IMR-90 (cell line): ENCODE measurements at regions not wholly inside any gene's neighbourhood (a gene's known extent, or its start where the extent isn't known, plus 50 kb on each side); places are given as distances from the start of the nearest gene placed in this dataset.

Experiments
- ATAC-seq: fragments of 200-7000 bp; cut with Tn5 transposase; 2 replicates; pipeline ENCODE4 v1.9.1; 2020; ENCODE audit warnings: low read depth, mild to moderate bottlenecking, moderate library complexity
- BruUV-seq: library from RNA; stranded (reverse); fragments of 400-500 nt; replicated peaks from 2 replicates; lab custom pipeline; 2021; lab: Mats Ljungman, UMichigan
- CTCF ChIA-PET: fragments of 300-600 bp; formaldehyde crosslinking; extraction: SDS; loops from one replicate; lab custom pipeline; 2021; ENCODE audit warnings: antibody characterized with exemption; lab: Yijun Ruan, JAX
- POLR2A ChIA-PET: fragments of 300-600 bp; sonication (Branson Sonifier 250); formaldehyde crosslinking; loops from one replicate; lab custom pipeline; 2022; ENCODE audit warnings: antibody characterized with exemption; ENCODE audit not compliant: unreplicated experiment; lab: Charles Lee
- DNase-seq: peaks from one replicate; pipeline ENCODE4 v3.0.0; 2013
- H2AFZ ChIP-seq: replicated peaks from 2 replicates; pipeline ENCODE3; 2013; ENCODE audit warnings: low read length, mild to moderate bottlenecking; ENCODE audit not compliant: poor library complexity
- H2AK5ac ChIP-seq: 2 replicates; pipeline ENCODE4 v1.6.1; 2013; ENCODE audit warnings: low read depth, low read length, inconsistent platforms
- H2AK9ac ChIP-seq: replicated peaks from 2 replicates; pipeline ENCODE3; 2013; ENCODE audit warnings: mild to moderate bottlenecking, low read depth, low read length, moderate library complexity; ENCODE audit not compliant: poor library complexity
- H2BK120ac ChIP-seq: 2 replicates; pipeline ENCODE4 v1.6.1; 2013; ENCODE audit warnings: low read depth, low read length, inconsistent platforms
- H2BK15ac ChIP-seq: 3 replicates; pipeline ENCODE4 v1.6.1; 2013; ENCODE audit warnings: low read depth, low read length, inconsistent platforms
- H2BK20ac ChIP-seq: 2 replicates; pipeline ENCODE4 v1.6.1; 2013; ENCODE audit warnings: low read depth, mild to moderate bottlenecking, inconsistent platforms, low read length, moderate library complexity
- H2BK5ac ChIP-seq: 2 replicates; pipeline ENCODE4 v1.6.1; 2013; ENCODE audit warnings: mild to moderate bottlenecking, low read depth, low read length, inconsistent platforms; ENCODE audit not compliant: poor library complexity, severe bottlenecking
- H3K14ac ChIP-seq: replicated peaks from 2 replicates; pipeline ENCODE4 v1.6.1; 2013; ENCODE audit warnings: low read depth, low read length, inconsistent platforms
- H3K18ac ChIP-seq: 2 replicates; pipeline ENCODE4 v1.6.1; 2013; ENCODE audit warnings: low read depth, low read length, control low read depth
- H3K23ac ChIP-seq: 2 replicates; pipeline ENCODE4 v1.6.1; 2013; ENCODE audit warnings: low read depth, low read length, inconsistent platforms
- H3K27ac ChIP-seq: 2 replicates; pipeline ENCODE4 v1.5.1; 2013; ENCODE audit warnings: mild to moderate bottlenecking, control low read depth, low read length; ENCODE audit not compliant: insufficient read depth
- H3K27me3 ChIP-seq: 2 replicates; pipeline ENCODE4 v1.6.1; 2013; ENCODE audit warnings: low read length; ENCODE audit not compliant: control insufficient read depth, insufficient read depth
- H3K36me3 ChIP-seq: 2 replicates; pipeline ENCODE4 v1.6.1; 2013; ENCODE audit warnings: low read length, mixed read lengths; ENCODE audit not compliant: control insufficient read depth, insufficient read depth
- H3K4ac ChIP-seq: 2 replicates; pipeline ENCODE4 v1.6.1; 2013; ENCODE audit warnings: low read depth, low read length, inconsistent platforms
- H3K4me1 ChIP-seq: 2 replicates; pipeline ENCODE4 v1.6.1; 2013; ENCODE audit warnings: low read length, mixed read lengths; ENCODE audit not compliant: control insufficient read depth, insufficient read depth
- H3K4me2 ChIP-seq: 2 replicates; pipeline ENCODE4 v1.6.1; 2013; ENCODE audit warnings: low read depth, mild to moderate bottlenecking, control low read depth, low read length, moderate library complexity
- H3K4me3 ChIP-seq: 2 replicates; pipeline ENCODE4 v1.5.1; 2013; ENCODE audit warnings: low read depth, mild to moderate bottlenecking, control low read depth, low read length, moderate library complexity; ENCODE audit not compliant: insufficient read depth
- H3K56ac ChIP-seq: 2 replicates; pipeline ENCODE4 v1.6.1; 2013; ENCODE audit warnings: low read length, inconsistent platforms; ENCODE audit not compliant: insufficient read depth; ENCODE audit errors: extremely low read depth
- H3K79me1 ChIP-seq, 2 experiments: 2 replicates each; pipeline ENCODE4 v1.6.1; 2013; ENCODE audit warnings: low read length in 2 of 2, inconsistent platforms in 1 of 2, low read depth in 1 of 2
- H3K9ac ChIP-seq: 2 replicates; pipeline ENCODE4 v1.6.1; 2013; ENCODE audit warnings: low read depth, low read length, control low read depth
- H3K9me1 ChIP-seq: 2 replicates; pipeline ENCODE4 v1.6.1; 2013; ENCODE audit warnings: low read length, inconsistent platforms; ENCODE audit not compliant: insufficient read depth
- H3K9me3 ChIP-seq: 2 replicates; pipeline ENCODE4 v1.6.1; 2013; ENCODE audit warnings: low read length; ENCODE audit not compliant: control insufficient read depth, insufficient read depth
- H4K20me1 ChIP-seq: 2 replicates; pipeline ENCODE4 v1.6.1; 2013; ENCODE audit warnings: low read length, inconsistent platforms; ENCODE audit not compliant: insufficient read depth
- H4K5ac ChIP-seq: 2 replicates; pipeline ENCODE4 v1.6.1; 2013; ENCODE audit warnings: mild to moderate bottlenecking, low read depth, low read length, control low read depth
- H4K8ac ChIP-seq, 2 experiments: 2 replicates each; pipeline ENCODE4 v1.6.1; 2013; ENCODE audit warnings: low read depth in 2 of 2, low read length in 2 of 2, control low read depth in 1 of 2, inconsistent platforms in 1 of 2
- H4K91ac ChIP-seq: 2 replicates; pipeline ENCODE4 v1.6.1; 2013; ENCODE audit warnings: low read depth, low read length, inconsistent platforms; ENCODE audit not compliant: insufficient read depth
- BHLHE40 ChIP-seq: fragments of 150-350 bp; IDR thresholded peaks from 2 replicates; pipeline ENCODE4 v1.6.1; 2016; ENCODE audit warnings: mild to moderate bottlenecking, low read depth, low read length
- NFE2L2 ChIP-seq: fragments of 150-350 bp; IDR thresholded peaks from 2 replicates; pipeline ENCODE4 v1.6.1; 2016; ENCODE audit warnings: low read depth, mild to moderate bottlenecking, low read length
- RFX5 ChIP-seq: IDR thresholded peaks from 2 replicates; pipeline ENCODE4 v1.8.0; 2012; ENCODE audit warnings: low read depth, mild to moderate bottlenecking, low read length, moderate library complexity
- SMC3 ChIP-seq: fragments of 150-350 bp; IDR thresholded peaks from 2 replicates; pipeline ENCODE4 v1.6.1; 2016; ENCODE audit warnings: low read depth, mild to moderate bottlenecking, antibody characterized with exemption, low read length, moderate library complexity
- WGBS, 2 experiments: methylation state at CpG; one replicate each; pipeline versions ENCODE4 v1.1.5 to v1.1.7; 2013; ENCODE audit warnings: missing lambda C conversion rate in 2 of 2; ENCODE audit not compliant: insufficient read length in 1 of 2; ENCODE audit errors: extremely low coverage in 2 of 2; 5-methylcytosine and 5-hydroxymethylcytosine counted together
- dilution Hi-C: fragments of 300-500 bp; cut with HindIII; formaldehyde crosslinking; loops from one replicate; pipeline ENCODE4 v1.14.3; 2018; ENCODE audit warnings: low sequenced_read_pairs; ENCODE audit not compliant: unreplicated experiment
- in situ Hi-C: fragments of 300-500 bp; cut with MboI; formaldehyde crosslinking; loops from 3 replicates; pipeline ENCODE4 v1.14.3; 2019; ENCODE audit warnings: low sequenced_read_pairs, inconsistent platforms, mixed read lengths
- intact Hi-C: fragments of 100-400 bp; cut with micrococcal nuclease; formaldehyde crosslinking; loops from 2 replicates; pipeline ENCODE4 v1.10.0; 2022

- no peaks in the 10 kb centered on the region for H3K4me1 ChIP-seq
- H2AK9ac ChIP-seq: no peak overlapping the region
- no peaks in the 10 kb centered on the region for H3K36me3 ChIP-seq
- H4K5ac ChIP-seq: no peak overlapping the region
- no peak overlapping the region for H3K18ac ChIP-seq
- DNase-seq (no peak), ATAC-seq (no peak)
- BruUV-seq: no TSS peak
- no peaks in the 10 kb centered on the region for H3K79me1 ChIP-seq
- H3K9me3 ChIP-seq: no peaks in the 10 kb centered on the region
- no CpG with 5 or more reads among the region's 3 CpGs for WGBS, 2 experiments
- dilution Hi-C loops: no loop called here
- intact Hi-C loops: no loop called here
- no peak overlapping the region for H4K8ac ChIP-seq
- ChIA-PET CTCF (no interaction called here), POLR2A (no interaction called here)
- H3K4me3 ChIP-seq: no peak overlapping the region
- no peaks in the 10 kb centered on the region for H3K27me3 ChIP-seq
- no peak overlapping the region for H2AK5ac ChIP-seq
- no peaks in the 10 kb centered on the region for H3K9me1 ChIP-seq
- in situ Hi-C loops: no loop called here
- H2BK120ac ChIP-seq: no peak overlapping the region
- H3K4ac ChIP-seq: no peak overlapping the region
- no peak overlapping the region for H3K4me2 ChIP-seq
- H2BK15ac ChIP-seq: no peak overlapping the region
- H3K23ac ChIP-seq: no peak overlapping the region
- no peak overlapping the region for H2BK5ac ChIP-seq
- no peak overlapping the region for H3K27ac ChIP-seq
- H3K56ac ChIP-seq: no peak overlapping the region
- no peak overlapping the region for H3K9ac ChIP-seq
- no peak overlapping the region for H4K91ac ChIP-seq
- H2AFZ ChIP-seq: no peak overlapping the region
- H2BK20ac ChIP-seq: no peak overlapping the region
- no peak overlapping the region for H3K14ac ChIP-seq
- no peak for TF ChIP-seq SMC3
- TF ChIP-seq NFE2L2: no peak
- no peak for TF ChIP-seq RFX5
- no peak for TF ChIP-seq BHLHE40
- no peaks in the 10 kb centered on the region for H4K20me1 ChIP-seq
Observed at GRCh38 chr20:22369100-22369499, 215.3 kb downstream of the FOXA2 start.
